Transverse colon (tissue), 4 donors: ENCODE measurements at regions not wholly inside any gene's neighbourhood (a gene's known extent, or its start where the extent isn't known, plus 50 kb on each side); places are given as distances from the start of the nearest gene placed in this dataset.

ENCODE experiments used
- DNase-seq: peaks from one replicate; pipeline ENCODE4 v3.0.0-alpha.2; 2019
- H3K27ac ChIP-seq, 4 donors: fragments of 200-600 bp; sonication (generic); 2 replicates each; pipeline ENCODE4 v1.5.1; 2016 to 2018; ENCODE audit warnings: inconsistent platforms in 4 of 4
- H3K27me3 ChIP-seq: fragments of 200-600 bp; sonication (generic); 2 replicates; pipeline ENCODE4 v1.5.1; 2017; ENCODE audit warnings: inconsistent platforms
- H3K36me3 ChIP-seq, 4 donors: fragments of 200-600 bp; sonication (generic); 2 replicates each; pipeline ENCODE4 v1.5.1; 2017 to 2019; ENCODE audit warnings: inconsistent platforms in 4 of 4
- H3K4me1 ChIP-seq, 4 donors: fragments of 200-600 bp; sonication (generic); 2 replicates each; pipeline ENCODE4 v1.5.1; 2017 to 2020; ENCODE audit warnings: inconsistent platforms in 4 of 4
- H3K4me3 ChIP-seq, 4 donors: fragments of 200-600 bp; sonication (generic); 1 replicate in 1 of 4; 2 replicates in 3 of 4; pipeline versions ENCODE4 v1.5.1 to v1.6.1; 2017 to 2019; ENCODE audit warnings: inconsistent platforms in 4 of 4
- H3K9me3 ChIP-seq, 2 donors: fragments of 200-600 bp; sonication (generic); 2 replicates each; pipeline ENCODE4 v1.5.1; 2017 to 2019; ENCODE audit warnings: inconsistent platforms in 2 of 2
- CTCF ChIP-seq, 5 experiments: fragments of 200-600 bp in 3 of 5; fragments of 450-650 bp in 2 of 5; sonication (generic) in 3 of 5; IDR thresholded peaks; 1 replicate in 2 of 5; 2 replicates in 3 of 5; pipeline ENCODE4 v1.5.1; 2016 to 2017; ENCODE audit warnings: antibody characterized with exemption in 5 of 5, inconsistent platforms in 3 of 5, mild to moderate bottlenecking in 2 of 5, moderate library complexity in 1 of 5
- EP300 ChIP-seq: sonication (generic); formaldehyde crosslinking; IDR thresholded peaks from one replicate; pipeline ENCODE4 v1.6.1; 2017; ENCODE audit warnings: antibody characterized with exemption, low read depth
- POLR2A ChIP-seq: fragments of 450-650 bp; IDR thresholded peaks from one replicate; pipeline ENCODE4 v1.6.1; 2016; ENCODE audit warnings: antibody characterized with exemption, mild to moderate bottlenecking, moderate library complexity
- POLR2AphosphoS5 ChIP-seq, 3 donors: sonication (generic); formaldehyde crosslinking; IDR thresholded peaks; one replicate each; pipeline ENCODE4 v1.6.1; 2016; ENCODE audit warnings: antibody characterized with exemption in 3 of 3
- WGBS, 2 donors: methylation state at CpG; one replicate each; pipeline ENCODE4 v1.1.5; 2018; ENCODE audit warnings: low coverage in 1 of 2; 5-methylcytosine and 5-hydroxymethylcytosine counted together
- in situ Hi-C, 4 donors: fragments of 200-750 bp; cut with MboI; loops; one replicate each; pipeline versions ENCODE4 v1.15.0 to v1.15.1; 2017; ENCODE audit warnings: low sequenced_read_pairs in 3 of 4, low pct_ligation_motif_present in 1 of 4, low pct_unique_long_range_greater_than_20kb in 1 of 4
- intact Hi-C: fragments of 100-400 bp; cut with DNase I; formaldehyde crosslinking; loops from one replicate; pipeline ENCODE4 v1.15.1; 2023; ENCODE audit warnings: low total_unique reads

GRCh38 chrX:99137488-99137887 lies 1272.6 kb downstream of the PCDH19 start:
- Histone ChIP-seq H3K4me1 (no peaks in the 10 kb centered on the region), H3K27me3 (no peaks in the 10 kb centered on the region), H3K36me3 (no peaks in the 10 kb centered on the region), H3K9me3 (no peaks in the 10 kb centered on the region), H3K27ac (no peak overlapping the region), H3K4me3 (no peak overlapping the region)
- 49 to 50% methylated on average over 3 of the region's 3 CpGs for whole genome bisulfite sequencing, 2 donors
- in situ Hi-C loops = no loop called here
- intact Hi-C loops = no loop called here
- DNase-seq = no peak
- TF ChIP-seq POLR2AphosphoS5 (IDR thresholded peaks at IDR 0.05) (no peak), EP300 (no peak), CTCF (IDR thresholded peaks at IDR 0.05) (no peak), POLR2A (no peak)

GRCh38 chrX:99117011-99117410 lies 1293.1 kb downstream of the PCDH19 start:
- Histone ChIP-seq H3K9me3 (no peaks in the 10 kb centered on the region), H3K27me3 (no peaks in the 10 kb centered on the region), H3K4me3 (no peak overlapping the region), H3K4me1 (no peaks in the 10 kb centered on the region), H3K27ac (no peak overlapping the region), H3K36me3 (no peaks in the 10 kb centered on the region)
- DNase-seq = no peak
- 49 to 74% methylated on average over 2 of the region's 2 CpGs for WGBS, 2 donors
- in situ Hi-C loops = no loop called here
- intact Hi-C loops = no loop called here
- no peak for TF ChIP-seq POLR2AphosphoS5 (IDR thresholded peaks at IDR 0.05)
- TF ChIP-seq EP300 = no peak
- no peak for TF ChIP-seq POLR2A
- TF ChIP-seq CTCF (IDR thresholded peaks at IDR 0.05) = no peak

GRCh38 chrX:99095965-99096635 lies 1314.0 kb downstream of the PCDH19 start:
- TF ChIP-seq POLR2A (no peak), CTCF (IDR thresholded peaks at IDR 0.05) (no peak), POLR2AphosphoS5 (IDR thresholded peaks at IDR 0.05) (no peak), EP300 (no peak)

GRCh38 chrX:99091459-99091858 lies 1318.6 kb downstream of the PCDH19 start:
- in situ Hi-C loops = no loop called here
- no peak for DNase-seq

More at GRCh38 chrX:99095965-99096635, 1314.0 kb downstream of the PCDH19 start:
- H3K9me3 ChIP-seq = no peaks in the 10 kb centered on the region
- no peak for DNase-seq
- no peaks in the 10 kb centered on the region for H3K36me3 ChIP-seq
- no peak overlapping the region for H3K27ac ChIP-seq
- H3K27me3 ChIP-seq = no peaks in the 10 kb centered on the region
- H3K4me3 ChIP-seq = no peak overlapping the region
- intact Hi-C loops = no loop called here
- WGBS, 2 donors = 49 to 52% methylated on average over 3 to 4 of the region's 4 CpGs
- no peaks in the 10 kb centered on the region for H3K4me1 ChIP-seq
- in situ Hi-C loops = no loop called here

More at GRCh38 chrX:99091459-99091858, 1318.6 kb downstream of the PCDH19 start:
- Histone ChIP-seq H3K4me1 (no peaks in the 10 kb centered on the region), H3K4me3 (no peak overlapping the region), H3K36me3 (no peaks in the 10 kb centered on the region), H3K27ac (no peak overlapping the region), H3K27me3 (no peaks in the 10 kb centered on the region), H3K9me3 (no peaks in the 10 kb centered on the region)
- no peak for TF ChIP-seq POLR2AphosphoS5 (IDR thresholded peaks at IDR 0.05)
- no peak for TF ChIP-seq CTCF (IDR thresholded peaks at IDR 0.05)
- TF ChIP-seq EP300 = no peak
- intact Hi-C loops = no loop called here
- WGBS, 2 donors = 100% methylated on average over 1 of the region's 1 CpG
